ENCODE measurements at regions not wholly inside any gene's neighbourhood (a gene's known extent, or its start where the extent isn't known, plus 50 kb on each side); places are given as distances from the start of the nearest gene placed in this dataset.
"Not testable (repeated sequence)": the region's sequence is repeated elsewhere in the genome, so short reads cannot be mapped to it uniquely, and the experiment has no call there.

DNA sequence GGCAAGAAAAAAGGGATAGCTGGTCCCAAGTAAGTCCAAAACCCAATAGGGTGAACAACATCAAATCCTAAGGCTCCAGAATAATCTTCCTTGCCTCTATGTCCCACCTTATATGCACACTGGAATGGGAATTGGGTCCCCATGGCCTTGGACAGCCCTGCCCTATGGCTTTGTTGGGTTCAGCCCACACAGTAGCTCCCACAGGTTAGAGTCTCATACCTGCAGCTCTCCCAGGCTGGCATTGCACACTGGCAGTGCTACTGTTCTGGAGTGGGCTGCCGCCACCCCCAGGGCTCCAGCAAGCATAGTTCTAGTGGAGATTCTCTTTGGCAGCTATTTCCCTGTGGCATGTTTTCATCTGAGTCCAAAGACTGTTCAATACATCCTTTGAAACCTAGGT lies 352.4 kb upstream of the CLEC14A start:
- DNase-seq: no peak
- Histone ChIP-seq H3K27ac (ENCODE audit: insufficient read depth in 1 of 2, low read depth in 1 of 2, low read length in 2 of 2, poor library complexity in 1 of 2, severe bottlenecking in 2 of 2) (no peak overlapping the region), H3K27me3 (replicated peaks in 2 of 5; ENCODE audit: control insufficient read depth in 4 of 5, insufficient read depth in 5 of 5, low read length in 4 of 5) (no peaks in the 10 kb centered on the region), H3K4me1 (ENCODE audit: control extremely low read depth in 1 of 4, control insufficient read depth in 4 of 4, insufficient read depth in 4 of 4, low read length in 3 of 4) (no peaks in the 10 kb centered on the region), H3K36me3 (ENCODE audit: control insufficient read depth in 4 of 4, insufficient read depth in 4 of 4, low read length in 3 of 4) (no peaks in the 10 kb centered on the region), H3K9me3 (ENCODE audit: control extremely low read depth in 1 of 5, control insufficient read depth in 4 of 5, insufficient read depth in 2 of 5, low read depth in 1 of 5, low read length in 4 of 5) (peaks cover 0 to 1% (median 0%) of the 10 kb centered on the region in 5 experiments), H3K4me3 (ENCODE audit: control insufficient read depth in 1 of 7, extremely low read depth in 1 of 7, insufficient read depth in 4 of 7, low read depth in 2 of 7, low read length in 6 of 7) (no peak overlapping the region)
- ChIA-PET CTCF (no interaction called here), POLR2A (no interaction called here)
- 87% methylated on average over 1 of the region's 1 CpG for WGBS (ENCODE audit: insufficient coverage)

GRCh38 chr14:38605193-38606114 lies 349.6 kb upstream of the CLEC14A start:
- Histone ChIP-seq H3K27me3 (replicated peaks in 2 of 5; ENCODE audit: control insufficient read depth in 4 of 5, insufficient read depth in 5 of 5, low read length in 4 of 5) (no peaks in the 10 kb centered on the region), H3K4me1 (ENCODE audit: control extremely low read depth in 1 of 4, control insufficient read depth in 4 of 4, insufficient read depth in 4 of 4, low read length in 3 of 4) (no peaks in the 10 kb centered on the region), H3K36me3 (ENCODE audit: control insufficient read depth in 4 of 4, insufficient read depth in 4 of 4, low read length in 3 of 4) (no peaks in the 10 kb centered on the region), H3K27ac (ENCODE audit: insufficient read depth in 1 of 2, low read depth in 1 of 2, low read length in 2 of 2, poor library complexity in 1 of 2, severe bottlenecking in 2 of 2) (no peak overlapping the region), H3K9me3 (ENCODE audit: control extremely low read depth in 1 of 5, control insufficient read depth in 4 of 5, insufficient read depth in 2 of 5, low read depth in 1 of 5, low read length in 4 of 5) (peaks cover 0 to 3% (median 0%) of the 10 kb centered on the region in 5 experiments), H3K4me3 (ENCODE audit: control insufficient read depth in 1 of 7, extremely low read depth in 1 of 7, insufficient read depth in 4 of 7, low read depth in 2 of 7, low read length in 6 of 7) (no peak overlapping the region)
- ChIA-PET POLR2A (no interaction called here), CTCF (no interaction called here)
- no CpG with 5 or more reads among the region's 3 CpGs for WGBS (ENCODE audit: insufficient coverage)
- DNase-seq: no peak

DNA sequence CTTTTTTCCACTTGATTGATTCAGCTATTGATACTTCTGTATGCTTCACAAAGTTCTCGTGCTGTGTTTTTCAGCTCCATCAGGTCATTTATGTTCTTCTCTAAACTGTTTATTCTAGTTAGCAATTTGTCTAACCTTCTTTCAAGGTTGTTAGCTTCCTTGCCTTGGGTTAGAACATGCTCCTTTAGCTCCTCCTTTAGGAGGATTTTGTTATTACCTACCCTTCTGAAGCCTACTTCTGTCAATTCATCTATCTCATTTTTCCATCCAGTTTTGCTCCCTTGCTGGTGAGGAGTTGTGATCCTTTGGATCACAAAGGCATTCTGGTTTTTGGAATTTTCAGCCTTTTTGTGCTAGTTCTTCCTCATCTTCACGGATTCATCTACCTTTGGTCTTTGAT lies 344.7 kb upstream of the CLEC14A start:
- H3K4me3 ChIP-seq (ENCODE audit: control insufficient read depth in 1 of 7, extremely low read depth in 1 of 7, insufficient read depth in 4 of 7, low read depth in 2 of 7, low read length in 6 of 7); DNase-seq; H3K27ac ChIP-seq (ENCODE audit: insufficient read depth in 1 of 2, low read depth in 1 of 2, low read length in 2 of 2, poor library complexity in 1 of 2, severe bottlenecking in 2 of 2); POLR2A ChIA-PET; H3K36me3 ChIP-seq (ENCODE audit: control insufficient read depth in 4 of 4, insufficient read depth in 4 of 4, low read length in 3 of 4); H3K27me3 ChIP-seq (replicated peaks in 2 of 5; ENCODE audit: control insufficient read depth in 4 of 5, insufficient read depth in 5 of 5, low read length in 4 of 5); CTCF ChIA-PET; H3K9me3 ChIP-seq (ENCODE audit: control extremely low read depth in 1 of 5, control insufficient read depth in 4 of 5, insufficient read depth in 2 of 5, low read depth in 1 of 5, low read length in 4 of 5); H3K4me1 ChIP-seq (ENCODE audit: control extremely low read depth in 1 of 4, control insufficient read depth in 4 of 4, insufficient read depth in 4 of 4, low read length in 3 of 4): not testable (repeated sequence)
- WGBS (ENCODE audit: insufficient coverage): 50% methylated on average over 1 of the region's 2 CpGs

- Histone ChIP-seq H3K36me3 (ENCODE audit: control insufficient read depth in 4 of 4, insufficient read depth in 4 of 4, low read length in 3 of 4) (no peaks in the 10 kb centered on the region), H3K4me3 (ENCODE audit: control insufficient read depth in 1 of 7, extremely low read depth in 1 of 7, insufficient read depth in 4 of 7, low read depth in 2 of 7, low read length in 6 of 7) (no peak overlapping the region), H3K9me3 (ENCODE audit: control extremely low read depth in 1 of 5, control insufficient read depth in 4 of 5, insufficient read depth in 2 of 5, low read depth in 1 of 5, low read length in 4 of 5) (peaks cover 0 to 2% (median 0%) of the 10 kb centered on the region in 5 experiments), H3K27me3 (replicated peaks in 2 of 5; ENCODE audit: control insufficient read depth in 4 of 5, insufficient read depth in 5 of 5, low read length in 4 of 5) (no peaks in the 10 kb centered on the region), H3K4me1 (ENCODE audit: control extremely low read depth in 1 of 4, control insufficient read depth in 4 of 4, insufficient read depth in 4 of 4, low read length in 3 of 4) (no peaks in the 10 kb centered on the region), H3K27ac (ENCODE audit: insufficient read depth in 1 of 2, low read depth in 1 of 2, low read length in 2 of 2, poor library complexity in 1 of 2, severe bottlenecking in 2 of 2) (no peak overlapping the region)
- no peak for DNase-seq
- CTCF ChIA-PET: no interaction called here
- POLR2A ChIA-PET: no interaction called here
- no CpG with 5 or more reads among the region's 4 CpGs for WGBS (ENCODE audit: insufficient coverage)
These were observed 337.6 kb upstream of the CLEC14A start for GRCh38 chr14:38593476-38593875.

DNA sequence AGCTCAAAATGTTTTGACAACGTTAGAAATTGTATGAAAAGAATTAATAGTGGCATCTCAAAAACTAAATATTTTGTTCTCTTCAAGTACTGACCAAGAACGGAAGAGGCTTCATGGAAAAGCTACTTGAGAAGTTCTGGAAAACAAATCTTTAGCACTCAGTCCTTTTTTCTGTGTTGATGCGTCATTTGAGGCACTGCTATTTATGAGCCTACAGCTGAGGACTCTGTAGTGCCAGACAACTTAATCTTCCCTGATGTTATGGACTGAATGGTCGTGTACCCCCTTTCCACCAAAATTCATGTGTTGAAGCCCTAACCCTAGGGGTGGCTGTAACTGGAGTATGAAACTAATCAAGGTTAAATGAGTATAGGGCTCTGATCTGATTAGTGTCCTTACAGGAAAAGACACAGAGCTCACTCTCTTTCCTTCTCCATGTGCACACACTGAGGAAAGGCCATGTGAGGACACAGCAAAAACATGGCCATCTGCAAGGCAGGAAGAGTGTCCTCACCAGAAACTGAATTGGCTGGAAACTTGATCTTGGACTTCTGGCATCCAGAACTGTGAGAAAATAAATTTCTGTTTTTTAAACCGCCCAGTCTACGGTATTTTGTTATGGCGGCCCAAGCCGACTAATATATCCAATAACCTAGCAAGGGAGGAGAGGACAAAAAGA lies 337.0 kb upstream of the CLEC14A start:
- 93% methylated on average over 6 of the region's 8 CpGs for WGBS (ENCODE audit: insufficient coverage)
- Histone ChIP-seq H3K27ac (ENCODE audit: insufficient read depth in 1 of 2, low read depth in 1 of 2, low read length in 2 of 2, poor library complexity in 1 of 2, severe bottlenecking in 2 of 2) (no peak overlapping the region), H3K4me1 (ENCODE audit: control extremely low read depth in 1 of 4, control insufficient read depth in 4 of 4, insufficient read depth in 4 of 4, low read length in 3 of 4) (no peaks in the 10 kb centered on the region), H3K27me3 (replicated peaks in 2 of 5; ENCODE audit: control insufficient read depth in 4 of 5, insufficient read depth in 5 of 5, low read length in 4 of 5) (no peaks in the 10 kb centered on the region), H3K9me3 (ENCODE audit: control extremely low read depth in 1 of 5, control insufficient read depth in 4 of 5, insufficient read depth in 2 of 5, low read depth in 1 of 5, low read length in 4 of 5) (peaks cover 0 to 2% (median 0%) of the 10 kb centered on the region in 5 experiments), H3K36me3 (ENCODE audit: control insufficient read depth in 4 of 4, insufficient read depth in 4 of 4, low read length in 3 of 4) (no peaks in the 10 kb centered on the region), H3K4me3 (ENCODE audit: control insufficient read depth in 1 of 7, extremely low read depth in 1 of 7, insufficient read depth in 4 of 7, low read depth in 2 of 7, low read length in 6 of 7) (no peak overlapping the region)
- ChIA-PET CTCF (no interaction called here), POLR2A (no interaction called here)
- no peak for DNase-seq

- 100% methylated on average over 1 of the region's 3 CpGs for WGBS (ENCODE audit: insufficient coverage)
- Histone ChIP-seq H3K9me3 (ENCODE audit: control extremely low read depth in 1 of 5, control insufficient read depth in 4 of 5, insufficient read depth in 2 of 5, low read depth in 1 of 5, low read length in 4 of 5) (peaks cover 0 to 2% (median 0%) of the 10 kb centered on the region in 5 experiments), H3K36me3 (ENCODE audit: control insufficient read depth in 4 of 4, insufficient read depth in 4 of 4, low read length in 3 of 4) (no peaks in the 10 kb centered on the region), H3K4me1 (ENCODE audit: control extremely low read depth in 1 of 4, control insufficient read depth in 4 of 4, insufficient read depth in 4 of 4, low read length in 3 of 4) (no peaks in the 10 kb centered on the region), H3K27me3 (replicated peaks in 2 of 5; ENCODE audit: control insufficient read depth in 4 of 5, insufficient read depth in 5 of 5, low read length in 4 of 5) (no peaks in the 10 kb centered on the region), H3K4me3 (ENCODE audit: control insufficient read depth in 1 of 7, extremely low read depth in 1 of 7, insufficient read depth in 4 of 7, low read depth in 2 of 7, low read length in 6 of 7) (no peak overlapping the region), H3K27ac (ENCODE audit: insufficient read depth in 1 of 2, low read depth in 1 of 2, low read length in 2 of 2, poor library complexity in 1 of 2, severe bottlenecking in 2 of 2) (no peak overlapping the region)
- DNase-seq: no peak
- POLR2A ChIA-PET: no interaction called here
- CTCF ChIA-PET: no interaction called here
These were observed 334.0 kb upstream of the CLEC14A start for GRCh38 chr14:38589747-38590350.

DNA sequence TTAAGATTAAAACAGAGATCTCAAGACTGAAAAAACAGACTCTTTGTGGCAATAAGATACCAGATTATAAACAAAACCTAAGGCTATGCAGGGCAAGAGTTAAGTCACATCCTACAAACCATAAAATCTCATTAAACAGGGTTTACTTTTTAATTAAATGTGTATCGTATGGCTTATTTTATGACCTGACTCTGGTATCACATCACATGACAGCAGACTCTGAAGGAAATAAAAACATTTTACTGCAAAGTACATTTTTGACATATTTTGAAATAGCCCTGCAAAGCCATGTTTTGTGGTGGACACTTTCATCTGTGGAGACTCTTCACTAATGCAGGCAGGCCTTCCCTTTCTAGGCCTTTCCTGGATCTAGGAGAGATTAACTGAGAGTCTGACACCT lies 327.6 kb upstream of the CLEC14A start:
- CTCF ChIA-PET: no interaction called here
- POLR2A ChIA-PET: no interaction called here
- H3K27ac ChIP-seq (ENCODE audit: insufficient read depth in 1 of 2, low read depth in 1 of 2, low read length in 2 of 2, poor library complexity in 1 of 2, severe bottlenecking in 2 of 2): no peak overlapping the region
- DNase-seq: no peak
- no peak overlapping the region for H3K4me3 ChIP-seq (ENCODE audit: control insufficient read depth in 1 of 7, extremely low read depth in 1 of 7, insufficient read depth in 4 of 7, low read depth in 2 of 7, low read length in 6 of 7)
- H3K9me3 ChIP-seq (ENCODE audit: control extremely low read depth in 1 of 5, control insufficient read depth in 4 of 5, insufficient read depth in 2 of 5, low read depth in 1 of 5, low read length in 4 of 5): no peaks in the 10 kb centered on the region
- no peaks in the 10 kb centered on the region for H3K27me3 ChIP-seq (replicated peaks in 2 of 5; ENCODE audit: control insufficient read depth in 4 of 5, insufficient read depth in 5 of 5, low read length in 4 of 5)
- no CpG with 5 or more reads among the region's 1 CpG for WGBS (ENCODE audit: insufficient coverage)
- no peaks in the 10 kb centered on the region for H3K4me1 ChIP-seq (ENCODE audit: control extremely low read depth in 1 of 4, control insufficient read depth in 4 of 4, insufficient read depth in 4 of 4, low read length in 3 of 4)
- no peaks in the 10 kb centered on the region for H3K36me3 ChIP-seq (ENCODE audit: control insufficient read depth in 4 of 4, insufficient read depth in 4 of 4, low read length in 3 of 4)
